HUES48 (cell line): ENCODE measurements at regions not wholly inside any gene's neighbourhood (a gene's known extent, or its start where the extent isn't known, plus 50 kb on each side); places are given as distances from the start of the nearest gene placed in this dataset.

Source experiments
- H3K27ac ChIP-seq: one replicate; pipeline ENCODE4 v1.7.0; 2013; ENCODE audit warnings: low read depth, low read length, inconsistent platforms
- H3K27me3 ChIP-seq: 2 replicates; pipeline ENCODE4 v1.6.1; 2013; ENCODE audit warnings: mild to moderate bottlenecking, low read length; ENCODE audit not compliant: control insufficient read depth, insufficient read depth
- H3K36me3 ChIP-seq: 2 replicates; pipeline ENCODE4 v1.6.1; 2013; ENCODE audit warnings: low read length; ENCODE audit not compliant: control insufficient read depth, insufficient read depth
- H3K4me1 ChIP-seq: 2 replicates; pipeline ENCODE4 v1.6.1; 2013; ENCODE audit warnings: mild to moderate bottlenecking, low read length; ENCODE audit not compliant: control insufficient read depth, insufficient read depth
- H3K4me3 ChIP-seq: 2 replicates; pipeline ENCODE4 v1.5.1; 2013; ENCODE audit warnings: mild to moderate bottlenecking, low read depth, low read length
- H3K9ac ChIP-seq: 2 replicates; pipeline ENCODE4 v1.6.1; 2013; ENCODE audit warnings: mild to moderate bottlenecking, low read depth, low read length, moderate library complexity
- H3K9me3 ChIP-seq: 2 replicates; pipeline ENCODE4 v1.6.1; 2013; ENCODE audit warnings: low read length; ENCODE audit not compliant: control insufficient read depth, insufficient read depth

DNA sequence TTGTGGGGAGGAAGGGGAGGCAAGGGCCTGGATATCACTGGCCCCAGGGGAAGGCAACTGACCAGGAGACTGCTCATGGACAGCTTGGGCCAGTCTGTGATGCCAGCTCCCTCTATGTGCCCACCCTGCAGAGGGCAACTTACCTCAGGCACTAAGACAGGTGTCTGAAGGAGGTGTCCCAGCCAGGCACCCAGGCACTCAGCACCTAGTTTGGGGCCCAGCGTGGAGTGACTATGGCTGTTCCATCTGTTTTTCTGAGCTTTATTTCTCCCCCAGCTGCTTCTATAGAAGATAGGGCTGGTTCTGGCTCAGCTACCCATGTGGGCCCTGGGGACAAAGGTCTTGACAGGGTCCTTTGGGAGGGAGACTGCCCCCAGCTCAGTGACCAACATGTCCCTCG is 150.6 kb upstream of the PCBD1 start:
- no peaks in the 10 kb centered on the region for H3K4me1 ChIP-seq
- H3K9ac ChIP-seq: no peak overlapping the region
- H3K36me3 ChIP-seq: no peaks in the 10 kb centered on the region
- H3K9me3 ChIP-seq: no peaks in the 10 kb centered on the region
- H3K27me3 ChIP-seq: no peaks in the 10 kb centered on the region
- no peak overlapping the region for H3K4me3 ChIP-seq
- no peak overlapping the region for H3K27ac ChIP-seq

DNA sequence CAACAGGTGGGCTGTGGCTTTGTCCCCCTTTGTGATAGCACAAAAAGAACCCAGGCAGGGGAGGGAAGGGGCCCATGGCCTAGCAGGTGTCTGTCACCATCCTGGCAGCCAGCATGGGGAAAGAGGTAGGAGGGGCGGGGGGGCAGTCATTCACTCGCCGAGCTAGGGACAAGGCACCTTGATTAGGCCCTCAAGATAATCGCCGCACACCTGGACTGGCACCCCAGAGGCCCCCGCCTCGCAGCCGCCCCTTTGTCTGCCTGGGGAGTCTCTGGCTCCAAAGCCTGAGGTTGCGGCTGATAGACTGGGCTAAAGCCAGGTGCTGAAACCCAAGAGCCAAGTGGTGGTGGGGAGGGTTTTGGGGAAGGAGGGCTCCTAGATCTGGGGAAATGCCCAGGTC is 151.2 kb upstream of the PCBD1 start:
- no peak overlapping the region for H3K9ac ChIP-seq
- H3K9me3 ChIP-seq: no peaks in the 10 kb centered on the region
- H3K27me3 ChIP-seq: no peaks in the 10 kb centered on the region
- no peaks in the 10 kb centered on the region for H3K4me1 ChIP-seq
- H3K27ac ChIP-seq: no peak overlapping the region
- H3K4me3 ChIP-seq: no peak overlapping the region
- no peaks in the 10 kb centered on the region for H3K36me3 ChIP-seq

GRCh38 chr10:71040343-71040742 is 152.0 kb upstream of the PCBD1 start:
- Histone ChIP-seq H3K27me3 (no peaks in the 10 kb centered on the region), H3K36me3 (no peaks in the 10 kb centered on the region), H3K4me3 (no peak overlapping the region), H3K9ac (no peak overlapping the region), H3K27ac (no peak overlapping the region), H3K4me1 (no peaks in the 10 kb centered on the region), H3K9me3 (no peaks in the 10 kb centered on the region)

- Histone ChIP-seq H3K27ac (no peak overlapping the region), H3K36me3 (no peaks in the 10 kb centered on the region), H3K9me3 (no peaks in the 10 kb centered on the region), H3K27me3 (no peaks in the 10 kb centered on the region), H3K4me3 (no peak overlapping the region), H3K4me1 (no peaks in the 10 kb centered on the region), H3K9ac (no peak overlapping the region)
These were observed 152.7 kb upstream of the PCBD1 start for GRCh38 chr10:71040846-71041605.

- no peak overlapping the region for H3K4me3 ChIP-seq
- H3K27ac ChIP-seq: no peak overlapping the region
- H3K9me3 ChIP-seq: no peaks in the 10 kb centered on the region
- H3K4me1 ChIP-seq: no peaks in the 10 kb centered on the region
- no peak overlapping the region for H3K9ac ChIP-seq
- H3K27me3 ChIP-seq: no peaks in the 10 kb centered on the region
- H3K36me3 ChIP-seq: no peaks in the 10 kb centered on the region
These were observed 153.9 kb upstream of the PCBD1 start for GRCh38 chr10:71042216-71042615.

- Histone ChIP-seq H3K36me3 (no peaks in the 10 kb centered on the region), H3K9ac (no peak overlapping the region), H3K27ac (no peak overlapping the region), H3K4me3 (no peak overlapping the region), H3K27me3 (no peaks in the 10 kb centered on the region), H3K9me3 (no peaks in the 10 kb centered on the region), H3K4me1 (no peaks in the 10 kb centered on the region)
These were observed 154.3 kb upstream of the PCBD1 start for GRCh38 chr10:71042699-71043098.

GRCh38 chr10:71043858-71044257 is 155.5 kb upstream of the PCBD1 start:
- no peak overlapping the region for H3K27ac ChIP-seq
- H3K4me3 ChIP-seq: no peak overlapping the region
- H3K9me3 ChIP-seq: no peaks in the 10 kb centered on the region
- no peaks in the 10 kb centered on the region for H3K4me1 ChIP-seq
- no peaks in the 10 kb centered on the region for H3K36me3 ChIP-seq
- no peaks in the 10 kb centered on the region for H3K27me3 ChIP-seq
- H3K9ac ChIP-seq: no peak overlapping the region

DNA sequence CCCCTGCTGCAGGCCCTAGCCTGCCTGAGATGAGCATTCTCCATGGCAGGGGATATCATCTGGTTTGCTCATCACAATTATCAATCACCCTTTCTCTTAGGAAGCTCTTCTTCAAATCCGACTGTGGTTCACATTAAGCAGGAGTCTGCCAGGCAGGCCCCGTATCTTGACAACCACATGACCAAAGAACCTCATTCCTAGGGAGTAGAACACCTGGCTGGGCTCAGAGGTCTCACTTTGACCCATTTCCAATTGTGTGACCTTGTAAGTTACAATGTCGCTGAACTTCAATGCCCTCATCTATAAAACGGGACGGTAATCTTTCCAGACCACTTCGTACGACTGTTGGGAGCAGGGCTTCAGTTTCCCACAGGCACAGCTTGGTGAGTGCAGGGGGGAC is 156.4 kb upstream of the PCBD1 start:
- H3K4me3 ChIP-seq: no peak overlapping the region
- H3K27ac ChIP-seq: no peak overlapping the region
- H3K36me3 ChIP-seq: no peaks in the 10 kb centered on the region
- no peak overlapping the region for H3K9ac ChIP-seq
- H3K27me3 ChIP-seq: no peaks in the 10 kb centered on the region
- H3K4me1 ChIP-seq: no peaks in the 10 kb centered on the region
- no peaks in the 10 kb centered on the region for H3K9me3 ChIP-seq

DNA sequence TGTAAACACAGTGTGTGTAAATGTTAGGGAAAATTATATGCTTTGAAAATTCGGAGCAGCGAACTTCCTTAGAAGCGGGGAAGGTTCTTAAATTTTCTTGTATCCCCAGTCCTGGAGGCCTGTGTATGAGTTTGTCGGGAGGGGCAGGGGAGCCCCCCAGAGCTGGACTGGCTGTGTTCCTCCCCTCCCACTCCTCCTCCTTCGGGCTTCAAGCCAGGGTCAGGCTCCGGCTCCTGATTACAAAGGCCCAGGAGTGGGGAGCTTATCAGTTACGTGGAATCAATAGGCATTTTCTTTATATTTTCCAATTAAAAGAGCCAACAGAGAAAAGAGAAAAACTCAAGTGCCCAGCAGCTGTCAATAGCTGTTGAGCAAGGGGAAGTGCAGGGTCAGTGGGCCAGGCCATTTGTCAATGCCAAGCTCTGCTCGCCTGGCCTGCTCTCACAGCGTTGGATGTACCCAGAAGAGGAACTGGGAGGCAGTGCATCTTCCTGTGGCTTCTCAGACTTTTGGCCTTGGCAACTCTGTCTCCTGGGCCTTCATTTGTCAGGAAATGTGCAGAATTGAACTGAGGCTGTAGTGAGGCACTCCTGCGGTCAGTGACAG is 156.9 kb upstream of the PCBD1 start:
- H3K9me3 ChIP-seq: no peaks in the 10 kb centered on the region
- no peak overlapping the region for H3K9ac ChIP-seq
- H3K4me1 ChIP-seq: no peaks in the 10 kb centered on the region
- H3K4me3 ChIP-seq: no peak overlapping the region
- no peak overlapping the region for H3K27ac ChIP-seq
- H3K27me3 ChIP-seq: no peaks in the 10 kb centered on the region
- H3K36me3 ChIP-seq: no peaks in the 10 kb centered on the region

- no peak overlapping the region for H3K27ac ChIP-seq
- H3K36me3 ChIP-seq: no peaks in the 10 kb centered on the region
- H3K9ac ChIP-seq: no peak overlapping the region
- H3K4me3 ChIP-seq: no peak overlapping the region
- H3K27me3 ChIP-seq: no peaks in the 10 kb centered on the region
- no peaks in the 10 kb centered on the region for H3K9me3 ChIP-seq
- no peaks in the 10 kb centered on the region for H3K4me1 ChIP-seq
These were observed 157.6 kb upstream of the PCBD1 start for GRCh38 chr10:71045936-71046335.

- Histone ChIP-seq H3K9me3 (no peaks in the 10 kb centered on the region), H3K9ac (no peak overlapping the region), H3K4me1 (no peaks in the 10 kb centered on the region), H3K4me3 (no peak overlapping the region), H3K27me3 (no peaks in the 10 kb centered on the region), H3K27ac (no peak overlapping the region), H3K36me3 (no peaks in the 10 kb centered on the region)
These were observed 158.4 kb upstream of the PCBD1 start for GRCh38 chr10:71046747-71047146.
